GM10266 (cell line): ENCODE measurements at regions not wholly inside any gene's neighbourhood (a gene's known extent, or its start where the extent isn't known, plus 50 kb on each side); places are given as distances from the start of the nearest gene placed in this dataset.

ENCODE experiments used
- DNase-seq: peaks from one replicate; pipeline ENCODE4 v3.0.0; 2012; ENCODE audit errors: extremely low spot score
- TF ChIP-seq, protein P1 (sequence below): IDR thresholded peaks from 2 replicates; pipeline ENCODE4 v1.5.1; 2012; ENCODE audit warnings: mild to moderate bottlenecking, low read depth; ENCODE audit not compliant: control insufficient read depth, insufficient read depth; ENCODE audit errors: missing control alignments

DNA sequence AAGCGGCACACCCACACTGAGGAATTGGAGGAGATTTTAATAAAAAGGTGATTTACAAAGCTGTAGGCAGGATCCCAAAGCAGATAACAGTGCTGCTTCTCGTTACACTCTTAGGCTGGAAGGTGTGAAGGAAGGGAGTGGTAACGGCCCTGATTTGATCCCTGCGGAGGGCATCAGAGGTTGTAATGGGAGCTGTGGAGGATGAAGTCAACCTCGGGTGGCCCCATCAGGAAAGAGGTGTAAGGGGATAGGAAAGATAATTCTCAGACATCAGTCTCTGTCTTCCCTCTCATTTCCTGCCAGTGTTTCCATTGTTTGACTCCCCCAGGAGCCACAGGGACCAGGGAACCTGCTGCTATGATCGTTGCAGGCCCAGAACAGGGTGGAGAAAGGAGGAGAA lies 245.7 kb upstream of the NOX3 start:
- TF ChIP-seq, protein P1, sequence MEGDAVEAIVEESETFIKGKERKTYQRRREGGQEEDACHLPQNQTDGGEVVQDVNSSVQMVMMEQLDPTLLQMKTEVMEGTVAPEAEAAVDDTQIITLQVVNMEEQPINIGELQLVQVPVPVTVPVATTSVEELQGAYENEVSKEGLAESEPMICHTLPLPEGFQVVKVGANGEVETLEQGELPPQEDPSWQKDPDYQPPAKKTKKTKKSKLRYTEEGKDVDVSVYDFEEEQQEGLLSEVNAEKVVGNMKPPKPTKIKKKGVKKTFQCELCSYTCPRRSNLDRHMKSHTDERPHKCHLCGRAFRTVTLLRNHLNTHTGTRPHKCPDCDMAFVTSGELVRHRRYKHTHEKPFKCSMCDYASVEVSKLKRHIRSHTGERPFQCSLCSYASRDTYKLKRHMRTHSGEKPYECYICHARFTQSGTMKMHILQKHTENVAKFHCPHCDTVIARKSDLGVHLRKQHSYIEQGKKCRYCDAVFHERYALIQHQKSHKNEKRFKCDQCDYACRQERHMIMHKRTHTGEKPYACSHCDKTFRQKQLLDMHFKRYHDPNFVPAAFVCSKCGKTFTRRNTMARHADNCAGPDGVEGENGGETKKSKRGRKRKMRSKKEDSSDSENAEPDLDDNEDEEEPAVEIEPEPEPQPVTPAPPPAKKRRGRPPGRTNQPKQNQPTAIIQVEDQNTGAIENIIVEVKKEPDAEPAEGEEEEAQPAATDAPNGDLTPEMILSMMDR, result no peak
- no peak for DNase-seq

DNA sequence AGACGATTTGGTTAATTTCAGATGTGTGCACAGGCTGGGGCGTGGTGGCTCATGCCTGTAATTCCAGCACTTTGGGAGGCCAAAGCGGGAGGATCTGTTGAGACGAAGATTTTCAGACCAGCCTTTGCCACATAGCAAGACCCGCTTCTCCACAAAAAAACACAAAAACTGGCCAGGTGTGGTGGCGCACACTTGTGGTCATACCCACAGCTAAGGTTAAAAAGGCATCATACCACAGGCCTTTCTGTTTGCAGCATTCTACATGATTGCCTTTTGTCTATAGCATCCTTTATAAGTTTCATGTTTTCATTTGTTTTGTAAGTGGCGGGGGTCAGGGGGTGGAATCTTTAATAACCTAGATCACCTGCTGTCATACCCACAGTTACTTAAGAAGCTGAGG lies 239.9 kb upstream of the NOX3 start:
- TF ChIP-seq, protein P1, result no peak
- DNase-seq, result no peak

DNA sequence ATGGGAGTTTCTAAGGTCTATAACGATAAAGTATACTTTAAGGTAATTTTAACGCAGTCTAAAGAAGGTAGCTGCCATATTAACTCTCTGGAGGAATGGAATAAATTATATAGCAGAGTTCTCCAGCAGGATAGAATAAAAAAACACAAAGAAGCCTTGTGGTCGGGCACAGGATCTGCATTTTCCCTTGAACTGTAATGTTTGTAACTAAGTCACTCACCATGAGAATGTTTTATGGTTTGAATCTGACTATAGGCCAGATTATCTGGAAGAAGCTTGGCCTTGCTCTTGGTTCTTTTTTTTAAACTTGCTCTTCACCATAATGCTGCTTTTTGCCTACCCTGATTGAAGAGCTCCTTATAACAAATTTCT lies 238.8 kb upstream of the NOX3 start:
- no peak for DNase-seq
- TF ChIP-seq, protein P1, result no peak

DNA sequence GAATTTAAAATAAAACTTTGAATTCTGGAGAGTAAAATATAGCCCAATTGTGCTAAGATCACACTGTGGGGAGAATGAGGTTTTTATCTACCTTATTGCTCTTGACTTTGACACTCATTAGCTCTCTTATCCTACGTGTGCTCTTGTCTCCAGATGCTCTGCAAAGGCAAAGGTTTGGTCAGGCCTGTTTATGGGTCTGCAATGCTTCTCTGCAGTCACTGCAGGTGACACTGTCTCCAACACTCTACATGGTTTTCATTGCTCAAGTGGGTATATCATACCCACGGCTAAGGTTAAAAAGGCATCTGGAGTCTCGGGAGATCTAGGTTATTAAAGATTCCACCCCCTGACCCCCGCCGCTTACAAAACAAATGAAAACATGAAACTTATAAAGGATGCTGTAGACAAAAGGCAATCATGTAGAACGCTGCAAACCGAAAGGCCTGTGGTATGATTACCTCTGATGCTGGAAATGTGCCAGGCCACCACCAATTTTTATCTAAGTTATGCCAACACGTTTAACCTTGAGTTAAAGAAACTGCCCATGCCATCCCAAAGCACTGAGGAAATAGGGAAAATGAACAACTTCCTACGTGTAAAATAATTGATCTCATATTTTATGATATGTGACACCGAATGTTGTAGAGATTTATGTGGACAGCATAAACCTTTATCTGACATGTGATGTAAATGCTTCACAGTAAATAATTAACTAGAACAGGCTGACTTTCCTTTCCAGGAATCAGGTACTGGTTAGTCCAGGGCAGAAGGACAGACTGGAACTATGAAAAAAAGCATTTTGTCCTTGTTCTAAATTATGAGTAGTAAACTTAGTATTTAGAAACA lies 238.2 kb upstream of the NOX3 start:
- TF ChIP-seq, protein P1, result no peak
- no peak for DNase-seq

DNA sequence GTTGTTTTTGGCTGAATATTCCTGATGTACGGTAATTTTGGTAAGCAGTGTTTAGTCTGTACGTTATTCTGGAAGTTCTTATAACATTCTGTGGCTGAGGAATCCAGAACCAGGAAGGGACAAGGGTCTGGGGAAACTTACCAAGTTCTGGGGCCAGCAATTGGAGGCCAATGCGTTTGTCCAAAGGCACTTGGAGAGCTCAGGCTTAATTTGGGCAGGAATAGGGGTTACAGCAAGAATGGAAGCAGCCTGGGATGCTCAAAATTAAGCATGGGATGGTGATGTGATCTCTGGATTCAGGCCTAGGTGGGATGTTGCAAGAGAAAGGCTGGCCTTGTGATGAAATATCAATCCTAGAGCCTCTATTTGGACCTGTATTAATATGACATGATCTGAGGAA lies 235.2 kb upstream of the NOX3 start:
- no peak for DNase-seq
- TF ChIP-seq, protein P1, result no peak

DNA sequence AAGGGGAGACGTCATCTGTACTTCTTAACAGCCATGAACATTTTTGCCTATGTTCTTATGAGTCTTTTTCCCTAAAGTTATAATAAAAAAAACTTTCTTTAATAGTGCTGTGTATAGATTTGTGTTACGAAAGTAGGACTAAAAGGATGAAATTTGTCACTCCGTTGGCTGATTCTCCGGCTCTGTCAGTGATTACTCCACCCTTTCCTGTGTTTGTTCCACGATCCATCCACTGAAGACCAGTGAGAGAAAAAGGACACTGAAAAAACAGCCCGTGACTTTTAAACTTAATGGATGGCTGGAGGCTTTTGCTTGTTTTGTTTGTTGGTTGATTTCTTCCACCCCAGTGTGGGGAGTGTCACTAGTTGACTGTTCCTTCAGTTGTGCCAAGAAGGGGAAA lies 232.0 kb upstream of the NOX3 start:
- TF ChIP-seq, protein P1, result no peak

DNA sequence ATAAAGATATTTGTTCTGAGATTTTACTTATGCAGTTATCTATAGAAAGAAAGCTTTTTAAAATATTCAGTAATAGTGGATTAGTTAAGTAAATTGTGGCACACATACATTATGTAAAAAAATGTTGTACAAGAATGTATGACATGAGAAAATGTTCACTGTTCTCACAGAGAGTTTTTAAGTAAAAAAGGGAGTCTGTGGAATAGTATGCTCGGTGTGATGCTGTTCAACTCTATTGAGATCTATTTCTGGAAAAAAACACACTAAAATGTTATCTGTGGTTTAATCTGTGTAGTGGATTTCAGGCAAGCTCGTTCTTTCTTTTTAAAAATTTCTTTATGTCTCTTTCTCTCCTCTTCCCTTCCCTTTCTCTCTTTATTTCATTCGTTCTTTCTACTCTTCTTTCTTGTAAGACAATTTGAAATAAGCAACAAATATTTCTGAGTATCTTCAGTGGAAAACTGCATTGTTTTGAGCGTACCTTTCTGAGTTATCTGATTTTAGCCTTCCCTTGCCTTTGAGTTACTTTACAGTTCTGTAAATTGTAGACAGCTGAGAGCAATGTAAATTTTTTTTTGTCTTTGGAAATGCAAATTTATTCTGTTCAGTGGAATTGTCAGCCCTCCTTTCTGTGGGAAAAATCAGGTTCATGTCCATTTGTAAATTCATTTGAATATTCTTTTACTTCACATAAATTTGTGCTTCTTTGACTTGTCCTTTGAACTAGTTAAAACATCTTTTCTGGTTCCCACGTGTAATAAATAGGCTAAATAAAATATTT lies 229.0 kb upstream of the NOX3 start:
- no peak for DNase-seq
- TF ChIP-seq, protein P1, result no peak

More for the DNA sequence above, 232.0 kb upstream of the NOX3 start:
- DNase-seq, result no peak
